GM18511 (cell line): ENCODE measurements at regions not wholly inside any gene's neighbourhood (a gene's known extent, or its start where the extent isn't known, plus 50 kb on each side); places are given as distances from the start of the nearest gene placed in this dataset.
A peak's percentile ranks its signal among the peaks of the same experiment; 100 is the strongest.

Experiments used
- ATAC-seq: cut with Tn5 transposase; IDR thresholded peaks from one replicate; pipeline ENCODE4 v1.9.1; 2021; ENCODE audit warnings: mild to moderate bottlenecking, moderate library complexity; ENCODE audit not compliant: unreplicated experiment

DNA sequence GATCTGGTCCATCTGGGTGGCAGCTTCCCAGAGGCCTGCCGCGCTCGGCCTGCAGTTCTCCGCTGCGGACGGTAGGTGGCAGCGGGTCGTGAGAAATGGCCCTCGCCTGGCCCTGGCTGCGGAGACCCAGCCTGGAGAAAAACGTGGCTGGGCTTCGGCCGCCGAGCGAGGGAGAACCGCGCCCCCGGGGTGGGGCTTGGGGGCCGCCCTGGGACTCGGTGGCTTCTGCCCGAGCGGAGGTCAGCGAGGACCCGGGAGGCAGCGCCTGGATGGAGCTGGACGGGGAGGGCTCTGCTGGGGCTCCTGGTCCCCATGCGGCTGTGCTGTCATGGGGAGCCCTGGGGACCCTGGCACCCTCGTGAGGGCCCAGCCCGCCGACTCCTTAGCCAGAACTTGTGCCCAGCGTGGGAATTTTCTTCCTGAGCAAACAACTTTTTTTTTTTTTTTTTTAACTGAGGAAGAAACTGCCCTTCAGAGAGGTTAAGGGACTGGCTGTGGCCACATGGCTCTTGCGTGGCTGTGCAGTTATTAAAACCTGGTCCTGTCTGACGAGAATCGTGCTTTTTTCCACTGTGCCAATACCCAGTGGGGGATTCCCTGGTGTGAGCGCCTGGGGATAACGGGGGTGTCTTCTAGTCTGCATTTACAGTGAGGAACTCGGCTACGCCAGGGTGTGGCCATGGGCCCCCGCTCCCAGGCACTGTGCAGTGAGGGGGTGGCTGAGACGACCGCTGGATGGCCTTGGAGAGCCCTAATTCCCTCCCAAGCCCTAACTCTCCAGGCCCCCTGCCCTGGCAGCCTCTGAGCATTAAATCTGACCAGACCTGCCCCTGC, 535.6 kb downstream of the INSC start:
- peak; percentile 98 for ATAC-seq

DNA sequence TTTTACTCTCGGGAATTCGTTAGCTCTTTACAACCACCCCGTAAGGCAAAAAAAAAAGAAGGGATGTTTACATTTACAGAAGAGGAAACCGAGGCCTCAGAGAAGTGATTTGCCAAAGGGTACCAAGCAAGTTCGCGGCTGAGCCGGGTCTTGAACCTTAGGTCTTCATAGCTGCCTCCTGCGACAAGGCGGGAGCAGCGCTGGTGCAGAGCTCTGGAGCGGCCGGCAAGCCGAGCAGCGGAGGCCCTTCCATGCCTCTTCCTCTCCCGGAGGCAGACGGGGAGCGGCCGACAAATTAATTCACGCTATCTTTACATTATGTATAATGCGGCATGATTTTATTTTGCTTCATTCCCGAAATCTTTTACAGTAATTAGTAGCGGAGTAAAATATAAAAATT, 536.3 kb downstream of the INSC start:
- no peak for ATAC-seq

DNA sequence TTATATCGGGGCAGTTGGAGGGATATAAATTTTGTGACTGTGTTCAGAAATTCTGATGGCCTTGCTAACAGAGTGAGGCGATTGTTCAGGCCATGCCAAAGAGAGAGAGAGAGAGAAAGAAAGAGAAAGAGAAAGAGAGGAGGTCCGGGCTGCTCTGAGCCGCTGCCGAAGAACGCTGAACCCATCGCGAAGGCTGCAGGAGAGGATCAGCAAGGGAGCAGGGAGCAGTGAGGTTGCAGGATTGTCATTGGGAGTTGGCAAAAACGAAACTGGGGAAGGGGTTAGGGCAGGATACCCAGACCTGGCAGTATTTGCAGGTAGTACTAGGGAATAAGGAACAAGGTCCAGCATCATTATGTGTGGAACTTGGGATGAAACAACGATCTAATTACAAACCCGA, 537.1 kb downstream of the INSC start:
- no peak for ATAC-seq

DNA sequence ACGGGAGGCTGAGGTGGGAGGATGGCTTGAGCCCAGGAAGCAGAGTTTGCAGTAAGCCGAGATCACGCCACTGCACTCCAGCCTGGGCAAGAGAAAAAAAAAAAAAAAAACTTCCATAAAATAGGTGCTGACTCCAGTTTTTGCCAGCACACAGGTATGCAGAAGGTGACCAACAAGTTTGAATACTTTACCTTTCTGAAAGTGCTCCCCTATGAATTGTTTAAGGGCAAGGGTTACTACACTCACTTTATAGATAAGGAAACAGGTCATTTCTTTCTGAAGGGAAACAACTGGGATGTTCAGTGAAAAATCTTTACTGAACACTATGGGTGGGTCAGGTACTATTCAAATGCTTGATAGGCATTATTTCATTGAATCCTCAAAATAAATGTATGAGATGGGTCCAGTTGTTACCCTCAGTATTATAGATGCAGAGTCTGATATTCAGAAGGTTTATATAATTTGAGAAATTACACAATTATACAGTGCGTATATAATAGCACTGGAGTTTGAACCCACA, 538.5 kb downstream of the INSC start:
- ATAC-seq: no peak

DNA sequence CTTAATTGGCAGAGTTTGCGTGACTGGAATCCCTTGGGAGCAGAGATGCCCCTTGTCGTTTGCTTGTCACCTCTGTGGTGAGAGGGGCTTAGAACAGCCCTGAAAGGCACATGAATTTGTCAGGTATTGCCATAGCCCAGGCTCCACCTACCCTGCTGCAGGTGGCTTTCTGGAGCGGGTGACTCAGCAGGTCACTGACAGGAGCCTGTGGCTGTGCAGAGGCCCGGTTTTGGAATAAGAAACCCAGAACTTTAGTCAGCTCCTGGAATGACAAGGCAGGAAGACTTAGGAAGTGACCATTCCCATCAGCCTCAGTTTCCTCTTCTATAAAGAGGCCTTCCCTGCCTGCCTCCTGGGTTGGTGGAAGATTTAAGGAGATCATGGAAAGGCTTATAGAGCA, 539.7 kb downstream of the INSC start:
- ATAC-seq: no peak

DNA sequence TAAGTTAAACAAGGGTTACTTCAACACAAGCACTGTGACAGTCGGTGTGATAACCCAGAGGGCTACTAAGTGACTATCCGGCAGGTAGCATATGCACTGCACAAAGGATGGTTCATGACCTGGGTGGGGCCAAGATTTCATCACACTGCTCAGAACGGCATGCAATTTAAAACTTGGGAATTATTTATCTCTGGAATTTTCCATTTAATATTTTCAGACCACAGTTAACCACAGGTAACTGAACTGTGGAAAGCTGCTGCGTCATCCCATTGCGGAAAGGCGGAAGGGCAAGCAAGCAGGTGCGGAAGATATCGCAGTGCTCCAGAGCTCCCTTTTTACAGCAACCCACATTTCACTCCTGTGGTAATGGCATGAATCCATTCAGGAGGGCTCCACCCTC, 540.8 kb downstream of the INSC start:
- no peak for ATAC-seq

DNA sequence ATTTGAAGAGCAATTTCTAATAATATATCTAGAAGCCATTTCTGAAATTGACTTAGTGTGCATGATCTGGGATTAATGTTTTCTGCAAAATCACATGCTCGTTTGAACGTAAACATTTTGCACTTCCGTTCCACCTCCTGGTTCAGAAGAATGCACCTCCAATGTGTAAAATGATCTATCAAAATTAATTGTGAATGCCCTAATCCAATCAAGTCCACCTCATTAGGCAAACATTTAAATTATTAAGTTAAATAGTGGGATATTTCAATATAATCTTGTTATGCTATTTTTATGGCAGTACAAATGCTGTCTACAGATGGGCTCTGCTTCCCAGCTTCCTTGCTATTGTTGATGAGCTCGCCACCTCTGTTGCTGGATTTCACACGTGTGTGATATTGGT, 542.5 kb downstream of the INSC start:
- ATAC-seq: no peak

DNA sequence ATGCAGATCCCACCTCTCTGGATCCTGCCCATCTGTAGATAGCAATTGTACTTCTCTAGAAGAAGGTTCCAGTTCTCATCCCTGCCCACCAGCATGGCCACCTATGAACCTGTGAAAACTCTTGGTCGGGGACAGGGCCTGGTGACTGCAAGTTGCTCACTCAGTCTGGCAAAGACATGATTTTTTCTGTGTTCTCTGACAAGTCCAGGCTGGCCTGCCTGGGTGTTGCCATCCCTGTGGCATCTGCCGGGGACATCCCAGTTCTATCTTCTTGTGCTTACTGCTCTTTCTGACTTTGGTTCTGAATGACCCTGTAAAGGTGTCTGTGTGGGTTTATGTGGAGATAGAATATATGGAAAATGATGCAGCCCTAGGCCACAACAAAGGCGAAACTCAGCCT, 545.8 kb downstream of the INSC start:
- ATAC-seq: no peak

DNA sequence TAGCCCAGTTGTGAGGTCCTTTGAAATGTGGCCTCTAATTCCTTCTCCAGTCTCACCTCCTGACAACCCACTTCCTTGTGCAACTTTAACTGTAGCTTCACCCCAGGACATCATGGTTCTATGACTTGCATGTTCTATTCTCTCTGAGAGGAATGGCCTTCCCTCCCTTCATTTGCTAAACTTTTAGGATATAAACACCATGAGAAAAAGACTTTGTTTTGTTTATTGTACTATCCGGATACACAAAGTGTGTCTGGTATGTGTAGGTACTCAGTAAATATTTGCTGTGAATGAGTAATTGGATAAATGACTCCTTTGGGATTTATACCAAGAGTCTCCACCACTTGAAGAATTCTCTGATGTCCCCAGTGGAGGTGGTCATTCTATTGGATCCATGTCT, 547.6 kb downstream of the INSC start:
- ATAC-seq: no peak

DNA sequence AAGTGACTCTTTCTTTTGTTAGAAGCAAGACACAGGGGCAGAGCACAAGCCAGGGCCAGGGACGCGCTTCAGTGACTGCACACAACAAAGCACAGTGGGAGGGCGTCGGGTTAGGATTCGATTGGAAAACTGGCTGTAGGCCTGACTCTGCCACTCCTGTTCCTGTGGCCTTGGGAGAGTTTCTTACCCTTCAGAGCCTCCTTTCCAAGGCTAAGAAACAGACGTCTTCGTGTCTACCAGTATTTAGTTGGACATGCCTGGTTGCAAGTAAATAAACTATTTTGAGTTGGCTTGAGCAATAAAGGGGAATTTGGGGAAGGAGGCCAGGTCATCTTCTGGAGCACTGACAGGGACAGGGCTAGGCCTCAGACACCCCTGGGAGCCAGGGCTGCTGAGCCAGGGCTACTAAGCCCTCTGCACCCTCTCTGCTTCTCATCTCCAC, 549.1 kb downstream of the INSC start:
- ATAC-seq: no peak

DNA sequence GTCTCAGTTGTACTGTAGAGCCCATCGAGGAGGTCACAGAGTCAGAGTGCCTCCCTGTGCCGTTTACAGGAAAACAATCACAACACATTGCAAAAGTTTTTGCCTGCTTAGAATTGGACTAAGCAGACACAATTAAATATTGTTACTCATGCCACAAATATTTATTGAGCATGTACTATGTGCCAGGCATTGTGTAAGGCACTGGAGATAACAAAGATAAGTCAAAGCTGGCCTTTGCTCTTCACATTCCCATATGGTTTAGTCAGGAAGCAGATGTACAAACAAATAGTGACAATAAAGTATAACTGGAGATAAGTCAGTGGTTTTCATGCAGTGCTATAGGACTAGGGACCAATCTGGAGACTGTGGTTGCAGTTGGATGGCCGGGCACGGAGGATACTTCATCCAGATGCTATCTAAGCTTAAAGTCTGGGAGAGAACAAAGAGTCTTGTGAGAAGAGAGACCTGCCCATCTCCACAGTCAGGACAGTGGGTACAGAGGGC, 550.7 kb downstream of the INSC start:
- ATAC-seq: no peak

DNA sequence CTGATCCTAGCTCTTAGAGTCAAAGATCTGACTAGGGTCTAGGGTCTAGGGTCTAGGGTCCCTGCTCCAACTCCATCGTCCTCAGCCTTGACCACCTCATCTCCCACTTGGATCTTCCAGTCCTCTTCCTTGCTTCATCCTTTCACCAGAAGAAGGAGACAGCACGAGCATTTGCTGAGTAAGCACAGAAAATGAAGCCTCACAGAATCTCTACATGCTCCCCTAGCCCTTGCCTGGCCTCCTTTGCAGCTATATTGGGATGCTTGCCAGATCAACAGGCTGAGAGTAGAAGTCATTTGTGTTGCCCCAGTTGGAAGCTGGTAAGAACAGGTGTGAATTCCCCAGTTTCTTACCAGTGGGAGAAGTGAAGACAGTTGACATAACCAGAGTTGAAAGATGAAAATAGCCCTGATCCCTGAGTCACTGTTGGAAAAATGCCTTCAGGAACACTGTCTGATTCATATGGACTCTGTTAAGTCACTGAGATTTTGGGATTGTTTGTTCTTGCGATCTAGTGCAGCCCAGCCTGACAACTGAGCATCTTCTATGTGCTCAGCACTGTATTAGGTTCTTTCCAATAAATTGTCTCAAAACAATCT, 552.5 kb downstream of the INSC start:
- ATAC-seq: no peak

DNA sequence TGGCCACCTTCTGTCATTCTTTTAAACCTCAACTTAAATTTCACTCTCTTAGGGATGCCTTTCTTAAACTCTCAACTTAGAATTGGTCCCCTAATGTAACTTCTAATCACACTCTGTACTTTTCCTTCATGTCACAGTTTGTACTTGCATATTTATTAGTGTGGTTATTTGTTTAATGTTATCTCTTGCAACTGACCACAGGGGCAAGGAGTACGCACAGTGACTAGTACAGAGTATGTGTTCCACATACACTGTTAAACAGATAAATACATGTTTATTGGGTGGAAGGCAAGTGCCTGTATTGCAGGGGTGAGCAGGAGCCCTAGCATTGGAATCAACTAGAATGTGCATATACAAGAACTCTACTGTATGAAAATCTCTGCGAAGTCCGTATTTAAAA, 554.0 kb downstream of the INSC start:
- ATAC-seq: no peak

DNA sequence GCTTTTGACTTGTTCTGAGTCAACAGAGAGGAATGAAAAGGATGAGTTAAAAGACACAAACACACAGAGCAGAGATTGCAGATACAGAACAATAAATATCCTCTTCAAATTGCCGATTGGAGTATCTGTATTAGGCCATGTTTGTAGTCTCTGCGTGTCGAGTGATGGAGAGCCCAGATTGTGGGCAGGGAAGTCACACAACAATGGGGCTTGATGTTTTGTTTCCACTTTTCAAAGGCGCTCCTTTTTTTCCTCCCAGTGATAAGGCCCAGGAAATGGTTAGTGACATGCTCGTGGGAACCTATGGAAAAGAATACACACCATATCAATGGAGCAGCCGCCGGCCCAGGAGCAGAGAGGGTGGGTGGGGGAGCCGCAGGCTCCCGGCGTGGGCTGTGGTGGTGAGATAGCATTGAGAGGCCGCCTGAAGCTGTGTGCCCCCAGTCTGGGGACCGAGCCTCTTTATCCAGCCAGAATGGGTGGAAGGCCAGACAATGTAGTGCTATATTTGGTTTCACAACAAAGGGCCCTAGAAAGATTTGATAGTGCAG, 555.9 kb downstream of the INSC start:
- ATAC-seq: no peak

DNA sequence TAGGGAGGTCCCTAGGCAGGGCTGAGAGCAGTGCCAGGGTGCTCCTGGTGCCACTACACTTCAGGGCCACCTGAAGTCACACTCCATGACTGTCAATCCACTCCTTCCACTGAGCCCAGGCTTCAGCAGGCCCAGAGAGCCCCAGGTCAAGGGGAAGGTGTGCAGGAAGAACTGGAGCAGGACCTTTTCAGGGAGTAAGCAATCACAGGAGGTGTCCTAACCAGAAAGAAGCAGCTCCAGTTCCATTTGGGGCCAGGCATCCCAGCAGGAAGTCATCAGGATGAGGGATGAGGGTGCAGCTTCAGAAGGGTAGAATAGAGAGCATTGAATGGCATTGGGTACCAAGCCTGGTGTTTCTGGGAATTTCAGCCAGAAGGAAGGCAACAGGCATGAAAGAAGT, 556.5 kb downstream of the INSC start:
- ATAC-seq: no peak

DNA sequence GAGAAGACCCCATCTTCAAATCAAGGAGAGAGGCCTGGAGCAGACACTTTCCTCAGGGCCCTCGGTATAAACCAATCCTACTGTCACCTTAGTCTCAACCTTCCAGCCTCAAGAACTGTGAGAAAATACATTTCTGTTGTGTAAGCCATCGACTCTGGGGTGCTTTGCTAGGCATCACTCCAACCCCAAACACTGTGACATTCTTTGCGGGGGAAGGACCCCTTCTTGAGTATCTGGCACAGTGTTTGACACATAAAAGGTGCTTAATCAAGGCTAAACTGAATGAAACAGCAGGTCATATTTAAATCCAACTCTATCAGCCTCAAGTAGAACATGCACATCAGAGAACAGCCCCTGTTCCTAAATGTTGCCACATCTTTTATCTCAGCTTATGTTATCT, 558.1 kb downstream of the INSC start:
- ATAC-seq: no peak

DNA sequence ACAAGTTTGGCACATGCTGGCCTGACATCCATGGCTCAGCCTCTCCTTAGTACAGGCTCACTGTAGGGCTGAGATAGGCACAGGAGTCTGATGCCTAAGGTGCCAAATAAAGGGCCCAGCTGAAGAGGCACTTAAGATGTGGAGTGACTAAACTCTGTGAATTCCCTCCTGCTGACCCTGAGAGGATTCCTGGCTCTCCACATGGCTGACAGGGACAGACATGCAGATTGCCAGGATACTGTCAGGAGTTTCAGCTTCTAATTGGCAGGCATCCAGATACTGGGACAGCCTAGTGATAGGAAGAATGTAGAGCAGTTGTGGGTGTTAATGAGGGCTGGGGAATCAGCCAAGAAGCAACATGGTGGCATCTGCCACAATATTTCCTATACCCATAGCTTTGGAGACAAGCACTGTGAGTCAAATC, 558.7 kb downstream of the INSC start:
- no peak for ATAC-seq

DNA sequence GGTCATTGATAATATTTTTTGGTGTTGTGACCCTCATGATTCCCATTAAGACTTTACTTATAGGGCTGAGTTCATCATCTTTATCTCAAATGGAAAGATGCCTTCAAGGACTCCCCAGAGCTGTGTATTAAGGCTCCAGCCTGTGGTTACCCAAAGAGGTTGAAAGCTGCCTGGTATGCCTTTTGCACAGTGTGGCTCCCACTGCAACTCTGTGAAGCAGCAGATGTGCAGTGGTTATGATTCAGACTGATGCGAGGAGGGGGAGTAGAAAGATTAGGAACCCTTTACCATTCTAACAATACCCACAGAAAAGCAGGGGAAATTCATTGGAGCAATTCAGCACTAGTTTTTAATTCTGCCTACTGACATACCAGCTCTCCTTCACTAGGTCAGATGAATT, 560.0 kb downstream of the INSC start:
- no peak for ATAC-seq

DNA sequence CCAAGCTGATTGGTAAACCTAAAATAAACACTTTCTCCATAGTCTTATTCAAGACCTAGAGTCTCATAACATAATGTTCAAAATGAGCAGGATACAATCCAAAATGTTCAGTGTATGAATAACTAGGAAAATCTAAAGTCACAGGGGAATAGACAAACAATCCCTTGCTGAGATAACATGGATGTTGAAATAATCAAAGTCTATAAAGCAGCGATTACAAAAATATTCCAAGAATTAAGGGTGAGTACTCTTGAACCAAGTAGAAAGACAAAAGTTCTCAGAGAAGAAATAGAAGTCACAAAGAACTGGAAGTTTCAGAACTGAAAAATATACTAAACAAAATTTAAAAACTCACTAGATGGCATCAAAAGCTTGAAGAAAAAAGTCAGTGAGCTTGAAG, 561.0 kb downstream of the INSC start:
- no peak for ATAC-seq

DNA sequence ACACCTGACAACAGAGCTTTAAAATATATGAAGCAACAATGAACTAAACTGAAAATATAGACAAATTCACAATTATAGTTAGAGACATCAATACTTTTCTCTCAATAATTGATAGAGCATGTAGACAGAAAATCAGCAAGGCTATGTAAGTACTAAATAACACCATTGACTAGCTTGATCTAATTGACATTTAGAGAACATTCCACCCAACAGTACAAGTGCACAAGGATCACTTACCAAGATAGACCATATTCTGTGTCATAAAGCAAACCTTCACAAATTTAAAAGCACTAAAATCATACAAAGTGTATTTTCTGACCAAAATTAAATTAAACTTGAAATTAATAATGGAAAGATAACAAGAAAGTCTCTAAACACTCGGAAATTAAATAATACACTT, 562.5 kb downstream of the INSC start:
- no peak for ATAC-seq

DNA sequence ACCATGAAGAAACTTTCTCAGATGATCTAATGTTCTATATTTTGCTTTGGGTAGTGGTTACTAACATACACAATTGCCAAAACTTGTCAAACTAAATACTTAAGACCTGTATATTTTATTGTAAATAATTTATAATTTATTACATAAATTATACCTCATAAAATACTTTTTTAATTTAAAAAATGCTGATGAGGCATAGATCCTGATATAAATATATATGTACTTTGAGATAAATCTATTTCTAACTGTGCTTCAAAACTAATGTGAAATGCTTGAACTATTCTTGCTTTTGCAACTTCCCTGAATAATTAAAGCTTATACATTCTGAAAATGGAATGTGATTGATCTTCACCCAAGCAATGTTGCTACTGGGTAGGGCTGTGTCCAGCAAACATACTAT, 568.8 kb downstream of the INSC start:
- ATAC-seq: no peak

DNA sequence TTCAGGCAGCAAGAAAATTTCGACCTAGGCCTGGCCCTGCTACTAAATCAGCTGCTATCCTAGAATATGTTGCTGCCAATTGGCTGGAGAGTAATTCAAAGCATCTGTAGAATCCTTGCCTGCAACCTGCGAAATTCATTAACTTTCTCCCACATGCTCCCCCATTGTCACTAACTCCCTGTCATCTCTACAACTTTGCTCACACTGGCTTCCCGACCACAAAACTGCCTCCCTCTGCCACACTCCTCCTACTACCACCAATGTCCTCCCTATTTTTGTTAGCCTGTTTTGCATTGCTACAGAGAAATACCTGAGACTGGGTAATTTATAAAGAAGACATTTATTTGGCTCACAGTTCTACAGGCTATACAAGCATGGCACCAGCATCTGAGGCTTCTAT, 570.6 kb downstream of the INSC start:
- no peak for ATAC-seq
